Liver (tissue), 7 donors: ENCODE measurements at regions not wholly inside any gene's neighbourhood (a gene's known extent, or its start where the extent isn't known, plus 50 kb on each side); places are given as distances from the start of the nearest gene placed in this dataset.

ENCODE experiments used
- DNase-seq: peaks from one replicate; pipeline ENCODE4 v3.0.0-alpha.2; 2017; ENCODE audit warnings: low spot score
- H3K27ac ChIP-seq, 2 donors: one replicate each; pipeline ENCODE4 v1.7.0; 2013; ENCODE audit warnings: inconsistent platforms in 2 of 2, low read length in 2 of 2, control low read depth in 1 of 2, low read depth in 1 of 2, mild to moderate bottlenecking in 1 of 2
- H3K27me3 ChIP-seq, 4 donors: one replicate each; pipeline versions ENCODE4 v1.6.1 to v1.7.0; 2013; ENCODE audit warnings: low read length in 3 of 4, inconsistent platforms in 1 of 4, mild to moderate bottlenecking in 1 of 4, moderate library complexity in 1 of 4; ENCODE audit not compliant: control insufficient read depth in 4 of 4, insufficient read depth in 4 of 4
- H3K36me3 ChIP-seq, 4 donors: one replicate each; pipeline versions ENCODE4 v1.6.1 to v1.7.0; 2013; ENCODE audit warnings: low read length in 3 of 4, mild to moderate bottlenecking in 3 of 4, low read depth in 1 of 4, moderate library complexity in 1 of 4; ENCODE audit not compliant: control insufficient read depth in 4 of 4, insufficient read depth in 3 of 4
- H3K4me1 ChIP-seq, 4 donors: one replicate each; pipeline versions ENCODE4 v1.6.1 to v1.7.0; 2013; ENCODE audit warnings: low read length in 3 of 4, mild to moderate bottlenecking in 3 of 4, moderate library complexity in 1 of 4; ENCODE audit not compliant: control insufficient read depth in 4 of 4, insufficient read depth in 4 of 4
- H3K4me3 ChIP-seq, 3 donors: one replicate each; pipeline versions ENCODE4 v1.6.1 to v1.7.0; 2013; ENCODE audit warnings: low read length in 3 of 3, control low read depth in 1 of 3, low read depth in 1 of 3, mild to moderate bottlenecking in 1 of 3
- H3K9ac ChIP-seq, 2 donors: one replicate each; pipeline ENCODE4 v1.7.0; 2013; ENCODE audit warnings: low read length in 2 of 2, mild to moderate bottlenecking in 2 of 2, moderate library complexity in 2 of 2, control low read depth in 1 of 2, low read depth in 1 of 2
- H3K9me3 ChIP-seq, 4 donors: one replicate each; pipeline versions ENCODE4 v1.6.1 to v1.7.0; 2013; ENCODE audit warnings: low read length in 3 of 4; ENCODE audit not compliant: control insufficient read depth in 4 of 4
- EGR1 ChIP-seq, 2 donors: IDR thresholded peaks; 2 replicates each; pipeline ENCODE4 v1.6.1; 2016 to 2018; ENCODE audit warnings: antibody characterized with exemption in 2 of 2, low read depth in 2 of 2
- FOXA1 ChIP-seq: IDR thresholded peaks from 2 replicates; pipeline ENCODE4 v1.6.1; 2016; ENCODE audit warnings: antibody characterized with exemption
- HNF4A ChIP-seq, 2 donors: conservative IDR thresholded peaks; 2 replicates each; pipeline ENCODE4 v1.6.1; 2016; ENCODE audit warnings: antibody characterized with exemption in 2 of 2, mild to moderate bottlenecking in 2 of 2
- HNF4G ChIP-seq: IDR thresholded peaks from 2 replicates; pipeline ENCODE4 v1.6.1; 2016; ENCODE audit warnings: antibody characterized with exemption
- MAX ChIP-seq: IDR thresholded peaks from 2 replicates; pipeline ENCODE4 v1.6.1; 2016; ENCODE audit warnings: antibody characterized with exemption
- RAD21 ChIP-seq, 2 donors: IDR thresholded peaks; 2 replicates each; pipeline ENCODE4 v1.6.1; 2016; ENCODE audit warnings: antibody characterized with exemption in 2 of 2, mild to moderate bottlenecking in 2 of 2
- REST ChIP-seq: IDR thresholded peaks from 2 replicates; pipeline ENCODE4 v1.6.1; 2016; ENCODE audit warnings: antibody characterized with exemption, mild to moderate bottlenecking
- RXRA ChIP-seq, 2 donors: IDR thresholded peaks; 2 replicates each; pipeline ENCODE4 v1.6.1; 2017 to 2018; ENCODE audit warnings: antibody characterized with exemption in 2 of 2, mild to moderate bottlenecking in 1 of 2
- ZBTB33 ChIP-seq: IDR thresholded peaks from 2 replicates; pipeline ENCODE4 v1.6.1; 2016; ENCODE audit warnings: antibody characterized with exemption
- WGBS: extraction: QIAGEN DNeasy Blood & Tissue Kit; methylation state at CpG from one replicate; pipeline ENCODE4 v1.1.7; 2013; 5-methylcytosine and 5-hydroxymethylcytosine counted together
- donor health status: healthy.
- donor health status: healthy.
- donor health status: healthy.
- donor health status: healthy.

GRCh38 chr3:35393901-35394799, 245.2 kb upstream of the ARPP21 start (continued):
- no peak for TF ChIP-seq REST

GRCh38 chr3:35394905-35395304, 244.4 kb upstream of the ARPP21 start:
- Histone ChIP-seq H3K27ac (no peak overlapping the region), H3K9ac (no peak overlapping the region)
- WGBS: 68% methylated on average over 1 of the region's 1 CpG

More at GRCh38 chr3:35394905-35395304, 244.4 kb upstream of the ARPP21 start:
- Histone ChIP-seq H3K4me3 (no peak overlapping the region), H3K36me3 (no peaks in the 10 kb centered on the region), H3K4me1 (peaks cover 0 to 5% (median 0%) of the 10 kb centered on the region in 4 donors), H3K9me3 (peaks cover 0 to 11% (median 7%) of the 10 kb centered on the region in 4 donors), H3K27me3 (no peaks in the 10 kb centered on the region)
- no peak for TF ChIP-seq ZBTB33
- TF ChIP-seq EGR1 (IDR thresholded peaks at IDR 0.05; ENCODE audit: low read depth in 2 of 2): no peak
- no peak for TF ChIP-seq MAX
- no peak for TF ChIP-seq RAD21 (IDR thresholded peaks at IDR 0.05)
- TF ChIP-seq RXRA (IDR thresholded peaks at IDR 0.05): no peak
- no peak for TF ChIP-seq HNF4A (conservative IDR thresholded peaks at IDR 0.05)
- TF ChIP-seq REST: no peak
- TF ChIP-seq FOXA1: no peak
- no peak for TF ChIP-seq HNF4G
- DNase-seq: no peak
